ENCODE measurements at regions not wholly inside any gene's neighbourhood (a gene's known extent, or its start where the extent isn't known, plus 50 kb on each side); places are given as distances from the start of the nearest gene placed in this dataset.

DNA sequence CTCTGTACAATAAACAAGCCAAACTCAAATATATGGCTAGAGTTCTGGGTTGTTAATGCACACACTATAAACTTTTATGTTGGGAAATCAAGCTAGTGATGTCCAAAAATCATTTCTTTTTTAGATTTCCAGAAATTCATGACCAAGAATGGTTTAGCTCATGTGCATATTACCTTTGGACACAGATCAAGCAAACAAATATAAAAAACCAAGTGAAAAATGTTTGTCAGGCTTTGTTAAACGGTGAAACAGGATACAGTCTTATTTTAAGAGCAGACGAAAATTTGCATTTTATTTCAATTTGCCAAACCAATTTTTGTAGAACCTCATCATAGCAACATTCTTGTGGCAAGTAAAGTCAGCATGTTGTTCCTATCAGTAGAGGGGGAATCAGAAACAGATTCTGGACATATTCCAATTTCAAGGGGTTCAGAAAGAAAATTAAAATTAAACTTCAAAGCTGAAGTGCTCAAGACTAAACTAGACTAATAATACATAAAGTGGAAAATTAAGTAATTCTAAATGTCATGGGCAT is 413.6 kb downstream of the TRIML1 start:
- no peaks in the 10 kb centered on the region for H3K9me3 ChIP-seq
- no peak overlapping the region for H3K4me3 ChIP-seq (ENCODE audit: low read depth, low read length)
- DNase-seq = no peak
- no peaks in the 10 kb centered on the region for H3K4me1 ChIP-seq
- H3K27me3 ChIP-seq = no peaks in the 10 kb centered on the region
- TF ChIP-seq, protein P1, sequence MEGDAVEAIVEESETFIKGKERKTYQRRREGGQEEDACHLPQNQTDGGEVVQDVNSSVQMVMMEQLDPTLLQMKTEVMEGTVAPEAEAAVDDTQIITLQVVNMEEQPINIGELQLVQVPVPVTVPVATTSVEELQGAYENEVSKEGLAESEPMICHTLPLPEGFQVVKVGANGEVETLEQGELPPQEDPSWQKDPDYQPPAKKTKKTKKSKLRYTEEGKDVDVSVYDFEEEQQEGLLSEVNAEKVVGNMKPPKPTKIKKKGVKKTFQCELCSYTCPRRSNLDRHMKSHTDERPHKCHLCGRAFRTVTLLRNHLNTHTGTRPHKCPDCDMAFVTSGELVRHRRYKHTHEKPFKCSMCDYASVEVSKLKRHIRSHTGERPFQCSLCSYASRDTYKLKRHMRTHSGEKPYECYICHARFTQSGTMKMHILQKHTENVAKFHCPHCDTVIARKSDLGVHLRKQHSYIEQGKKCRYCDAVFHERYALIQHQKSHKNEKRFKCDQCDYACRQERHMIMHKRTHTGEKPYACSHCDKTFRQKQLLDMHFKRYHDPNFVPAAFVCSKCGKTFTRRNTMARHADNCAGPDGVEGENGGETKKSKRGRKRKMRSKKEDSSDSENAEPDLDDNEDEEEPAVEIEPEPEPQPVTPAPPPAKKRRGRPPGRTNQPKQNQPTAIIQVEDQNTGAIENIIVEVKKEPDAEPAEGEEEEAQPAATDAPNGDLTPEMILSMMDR (IDR thresholded peaks at IDR 0.05; ENCODE audit: low read depth, low read length) = no peak
- no peaks in the 10 kb centered on the region for H3K36me3 ChIP-seq

DNA sequence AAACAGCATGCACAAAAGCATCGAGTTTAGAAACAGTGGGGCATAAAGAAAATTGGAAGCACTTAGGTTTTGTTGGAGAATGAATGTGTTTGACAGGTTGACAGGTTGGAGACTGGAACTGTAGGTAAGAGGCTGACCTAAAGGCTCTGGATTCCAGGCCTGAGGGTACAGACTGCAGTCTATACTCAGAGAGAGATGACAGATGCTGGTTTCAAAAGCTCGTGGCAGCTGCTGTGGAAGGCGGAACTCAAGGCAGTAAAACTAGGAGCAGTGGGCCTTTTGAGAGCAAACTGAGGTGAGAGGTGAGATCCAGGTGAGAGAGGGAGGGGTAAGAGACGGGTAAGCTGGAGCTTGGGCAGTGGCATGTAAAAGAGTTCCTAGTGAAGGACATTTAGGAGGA is 415.2 kb downstream of the TRIML1 start:
- DNase-seq = no peak
- no peaks in the 10 kb centered on the region for H3K9me3 ChIP-seq

DNA sequence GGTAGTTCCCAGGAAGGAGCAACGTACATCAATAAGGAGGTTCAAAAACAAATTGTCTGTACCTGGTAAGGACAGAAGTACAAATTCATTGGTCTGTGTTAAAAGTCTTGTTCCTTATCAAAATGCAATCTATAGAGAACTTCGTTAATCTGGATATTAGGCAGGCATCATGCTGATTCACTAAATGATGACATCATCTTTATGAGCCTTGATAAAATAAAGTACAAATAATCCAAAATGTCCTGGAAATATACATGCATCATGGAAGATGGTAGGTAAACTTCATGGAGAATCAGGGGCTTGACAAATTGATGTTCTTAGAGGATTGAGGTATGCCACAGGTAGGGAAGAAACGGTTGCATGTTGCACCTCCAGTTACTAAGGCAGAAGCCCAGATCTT is 433.9 kb downstream of the TRIML1 start:
- TF ChIP-seq, protein P1 (IDR thresholded peaks at IDR 0.05; ENCODE audit: low read depth, low read length) = no peak
- Histone ChIP-seq H3K27me3 (no peaks in the 10 kb centered on the region), H3K36me3 (no peaks in the 10 kb centered on the region)

More for the DNA sequence above, 415.2 kb downstream of the TRIML1 start:
- H3K4me1 ChIP-seq = no peaks in the 10 kb centered on the region
- H3K27me3 ChIP-seq = no peaks in the 10 kb centered on the region
- H3K4me3 ChIP-seq (ENCODE audit: low read depth, low read length) = no peak overlapping the region
- TF ChIP-seq, protein P1 (IDR thresholded peaks at IDR 0.05; ENCODE audit: low read depth, low read length) = no peak
- no peaks in the 10 kb centered on the region for H3K36me3 ChIP-seq

DNA sequence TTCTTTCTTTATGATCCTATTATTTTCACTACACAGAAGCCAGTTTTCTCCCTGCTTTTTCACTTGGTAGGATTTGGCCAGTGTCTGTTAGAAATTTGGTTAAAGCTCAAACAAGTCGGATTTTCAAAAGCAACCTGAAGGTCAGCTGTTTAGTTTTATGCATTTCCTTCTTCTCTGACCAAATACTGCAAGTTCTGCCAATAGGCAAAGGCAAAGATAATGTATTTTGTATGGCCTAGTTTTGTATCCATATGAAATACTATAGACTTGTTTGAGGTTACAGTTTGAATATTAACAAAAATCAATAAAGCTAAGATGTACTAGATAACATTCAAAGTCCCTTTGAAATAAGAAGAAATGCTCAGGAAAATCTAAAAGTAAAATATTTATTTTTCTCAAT is 439.4 kb downstream of the TRIML1 start:
- no peaks in the 10 kb centered on the region for H3K27me3 ChIP-seq
- no peaks in the 10 kb centered on the region for H3K4me1 ChIP-seq
- no peaks in the 10 kb centered on the region for H3K36me3 ChIP-seq
- TF ChIP-seq, protein P1 (IDR thresholded peaks at IDR 0.05; ENCODE audit: low read depth, low read length) = no peak
- DNase-seq = no peak
- no peak overlapping the region for H3K4me3 ChIP-seq (ENCODE audit: low read depth, low read length)
- no peaks in the 10 kb centered on the region for H3K9me3 ChIP-seq

More for the DNA sequence above, 433.9 kb downstream of the TRIML1 start:
- no peak overlapping the region for H3K4me3 ChIP-seq (ENCODE audit: low read depth, low read length)
- no peaks in the 10 kb centered on the region for H3K9me3 ChIP-seq
- no peaks in the 10 kb centered on the region for H3K4me1 ChIP-seq
- DNase-seq = no peak

DNA sequence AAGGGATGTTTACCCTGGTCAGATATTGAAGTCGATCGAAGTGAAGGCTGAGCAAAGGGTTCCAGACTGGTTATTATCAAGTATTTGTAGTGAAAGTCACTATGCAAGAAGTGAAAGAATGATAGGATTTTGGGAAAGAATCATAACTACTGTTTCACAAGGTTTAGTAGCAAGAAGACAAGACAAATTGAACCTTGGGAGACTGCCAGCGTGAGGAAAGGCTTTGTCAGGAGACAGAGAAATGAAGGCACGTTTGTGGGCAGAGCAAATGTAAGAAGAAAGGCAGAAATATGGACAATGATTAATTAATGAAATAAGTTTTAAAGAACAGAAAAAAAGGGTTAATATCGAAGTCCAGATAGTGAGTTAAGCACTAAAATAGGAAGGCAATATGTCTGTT is 456.8 kb downstream of the TRIML1 start:
- TF ChIP-seq, protein P1 (IDR thresholded peaks at IDR 0.05; ENCODE audit: low read depth, low read length) = no peak
- Histone ChIP-seq H3K4me3 (ENCODE audit: low read depth, low read length) (no peak overlapping the region), H3K27me3 (no peaks in the 10 kb centered on the region), H3K4me1 (no peaks in the 10 kb centered on the region), H3K9me3 (no peaks in the 10 kb centered on the region), H3K36me3 (no peaks in the 10 kb centered on the region)
- DNase-seq = no peak

DNA sequence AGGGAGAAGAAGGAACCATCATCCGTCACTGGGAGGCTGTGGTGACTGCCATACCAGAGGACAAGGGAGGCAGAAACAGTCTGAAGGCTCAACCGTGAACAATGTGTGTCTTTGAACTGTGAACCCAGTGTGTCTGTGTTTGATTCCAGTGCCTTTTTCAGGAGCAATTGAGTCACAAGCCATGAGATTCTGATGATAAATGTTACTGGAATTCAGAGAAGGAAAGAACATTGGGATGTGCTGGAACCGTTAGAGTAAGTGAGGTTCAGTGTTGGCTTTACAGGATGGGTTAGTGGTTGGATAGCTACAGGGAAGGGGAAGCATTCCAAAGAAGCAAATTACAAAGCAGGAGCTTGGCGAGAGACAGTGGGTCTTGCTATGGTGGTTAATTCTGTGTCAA is 464.4 kb downstream of the TRIML1 start:
- no peaks in the 10 kb centered on the region for H3K9me3 ChIP-seq
- TF ChIP-seq, protein P1 (IDR thresholded peaks at IDR 0.05; ENCODE audit: low read depth, low read length) = no peak
- no peak for DNase-seq
- no peak overlapping the region for H3K4me3 ChIP-seq (ENCODE audit: low read depth, low read length)
- H3K27me3 ChIP-seq = no peaks in the 10 kb centered on the region
- no peaks in the 10 kb centered on the region for H3K4me1 ChIP-seq
- H3K36me3 ChIP-seq = no peaks in the 10 kb centered on the region
